ENCODE measurements at regions not wholly inside any gene's neighbourhood (a gene's known extent, or its start where the extent isn't known, plus 50 kb on each side); places are given as distances from the start of the nearest gene placed in this dataset.

- ChIA-PET POLR2A (no interaction called here), CTCF (no interaction called here)
- DNase-seq (no peak), ATAC-seq (ENCODE audit: low read depth) (no peak)
- intact Hi-C loops (cut with micrococcal nuclease): no loop called here
- Mint-ChIP-seq H3K36me3 (ENCODE audit: low read depth) (no peaks in the 10 kb centered on the region), H3K27me3 (peaks cover 8% of the 10 kb centered on the region), H3K4me1 (no peaks in the 10 kb centered on the region), H3K4me3 (no peak overlapping the region), H3K27ac (no peak overlapping the region), H3K9me3 (peaks cover 2% of the 10 kb centered on the region)
- TF ChIP-seq CTCF (IDR thresholded peaks at IDR 0.05): no peak
Observed at GRCh38 chr7:37541810-37542443, 93.3 kb upstream of the ELMO1 start.

GRCh38 chr7:37545619-37546534, 97.2 kb upstream of the ELMO1 start:
- intact Hi-C loops (cut with micrococcal nuclease): no loop called here
- CTCF ChIA-PET: no interaction called here
- no peak overlapping the region for H3K4me3 Mint-ChIP-seq
- DNase-seq (no peak), ATAC-seq (ENCODE audit: low read depth) (no peak)
- H3K27me3 Mint-ChIP-seq: peaks cover 12% of the 10 kb centered on the region
- TF ChIP-seq CTCF (IDR thresholded peaks at IDR 0.05): no peak
- H3K4me1 Mint-ChIP-seq: no peaks in the 10 kb centered on the region
- no peak overlapping the region for H3K27ac Mint-ChIP-seq
- H3K9me3 Mint-ChIP-seq: peaks cover 2% of the 10 kb centered on the region
- no peaks in the 10 kb centered on the region for H3K36me3 Mint-ChIP-seq (ENCODE audit: low read depth)
- POLR2A ChIA-PET: no interaction called here

- Mint-ChIP-seq H3K9me3 (peaks cover 2% of the 10 kb centered on the region), H3K27ac (no peak overlapping the region), H3K36me3 (ENCODE audit: low read depth) (no peaks in the 10 kb centered on the region), H3K27me3 (peaks cover 15% of the 10 kb centered on the region), H3K4me1 (no peaks in the 10 kb centered on the region), H3K4me3 (no peak overlapping the region)
- intact Hi-C loops (cut with micrococcal nuclease): no loop called here
- CTCF ChIA-PET: no interaction called here
- ATAC-seq (ENCODE audit: low read depth) (no peak), DNase-seq (no peak)
- no peak for TF ChIP-seq CTCF (IDR thresholded peaks at IDR 0.05)
- POLR2A ChIA-PET: no interaction called here
Observed at GRCh38 chr7:37546677-37547076, 98.0 kb upstream of the ELMO1 start.

- intact Hi-C loops (cut with micrococcal nuclease): no loop called here
- POLR2A ChIA-PET: no interaction called here
- Mint-ChIP-seq H3K4me1 (no peaks in the 10 kb centered on the region), H3K4me3 (no peak overlapping the region), H3K27me3 (peaks cover 22% of the 10 kb centered on the region), H3K36me3 (ENCODE audit: low read depth) (no peaks in the 10 kb centered on the region), H3K9me3 (no peaks in the 10 kb centered on the region), H3K27ac (no peak overlapping the region)
- TF ChIP-seq CTCF (IDR thresholded peaks at IDR 0.05): no peak
- ATAC-seq (ENCODE audit: low read depth) (no peak), DNase-seq (no peak)
- CTCF ChIA-PET: no interaction called here
Observed at GRCh38 chr7:37549076-37549931, 100.6 kb upstream of the ELMO1 start.

GRCh38 chr7:37550426-37550825, 101.8 kb upstream of the ELMO1 start:
- Mint-ChIP-seq H3K27me3 (peaks cover 17% of the 10 kb centered on the region), H3K27ac (no peak overlapping the region), H3K4me3 (no peak overlapping the region), H3K36me3 (ENCODE audit: low read depth) (no peaks in the 10 kb centered on the region), H3K9me3 (no peaks in the 10 kb centered on the region), H3K4me1 (no peaks in the 10 kb centered on the region)
- intact Hi-C loops (cut with micrococcal nuclease): no loop called here
- ChIA-PET POLR2A (no interaction called here), CTCF (no interaction called here)
- no peak for DNase-seq
- ATAC-seq (ENCODE audit: low read depth): no peak
- TF ChIP-seq CTCF (IDR thresholded peaks at IDR 0.05): no peak
